Adrenal gland (tissue), 5 donors: ENCODE measurements at regions not wholly inside any gene's neighbourhood (a gene's known extent, or its start where the extent isn't known, plus 50 kb on each side); places are given as distances from the start of the nearest gene placed in this dataset.

Source experiments
- CTCF ChIP-seq, 6 experiments: fragments of 450-650 bp in 4 of 6; fragments of 200-600 bp in 2 of 6; sonication (generic) in 1 of 6; IDR thresholded peaks; 1 replicate in 5 of 6; 2 replicates in 1 of 6; pipeline versions ENCODE4 v1.5.1 to v1.8.0; 2016 to 2021; ENCODE audit warnings: antibody characterized with exemption in 6 of 6, mild to moderate bottlenecking in 2 of 6, moderate library complexity in 1 of 6
- POLR2A ChIP-seq, 2 donors: fragments of 450-650 bp; IDR thresholded peaks; one replicate each; pipeline ENCODE4 v1.6.1; 2017; ENCODE audit warnings: antibody characterized with exemption in 2 of 2, mild to moderate bottlenecking in 2 of 2, moderate library complexity in 1 of 2
- donor health status: DM: no; HTN: no; CAD: no.

GRCh38 chr16:9434659-9435058 lies 343.2 kb downstream of the HAPSTR1 start:
- peak in 3 of 6 experiments; percentile 8 to 23 (median 14) for TF ChIP-seq CTCF (IDR thresholded peaks at IDR 0.05)
- no peak for TF ChIP-seq POLR2A (IDR thresholded peaks at IDR 0.05)
